ENCODE measurements at regions not wholly inside any gene's neighbourhood (a gene's known extent, or its start where the extent isn't known, plus 50 kb on each side); places are given as distances from the start of the nearest gene placed in this dataset.

GRCh38 chr7:131839967-131840690 is 283.7 kb upstream of the PODXL start:
- no peak overlapping the region for H3K4me3 ChIP-seq (ENCODE audit: low read depth in 2 of 2, low read length in 1 of 2)
- no peaks in the 10 kb centered on the region; the same call in 1 of the 2 replicates for H3K27me3 ChIP-seq (ENCODE audit: insufficient read depth)
- no peak overlapping the region for H3K4me2 ChIP-seq
- H3K27ac ChIP-seq (ENCODE audit: low read depth in 2 of 2, low read length in 1 of 2) = no peak overlapping the region
- H3K36me3 ChIP-seq (replicated peaks in 1 of 2; ENCODE audit: control insufficient read depth in 1 of 2, insufficient read depth in 2 of 2, low read length in 1 of 2) = no peaks in the 10 kb centered on the region
- no peak overlapping the region for H2AFZ ChIP-seq (ENCODE audit: low read depth)
- no peaks in the 10 kb centered on the region for H4K20me1 ChIP-seq (ENCODE audit: insufficient read depth)
- no peaks in the 10 kb centered on the region for H3K9me3 ChIP-seq
- no peaks in the 10 kb centered on the region for H3F3A ChIP-seq (replicated peaks; ENCODE audit: insufficient read depth)
- 72% methylated on average over 4 of the region's 4 CpGs for WGBS (ENCODE audit: low lambda C conversion rate)
- no peaks in the 10 kb centered on the region for H3K79me2 ChIP-seq (ENCODE audit: insufficient read depth)
- peaks cover 6% of the 10 kb centered on the region in 2 experiments; a peak in 2 of 4 replicates for H3K4me1 ChIP-seq (ENCODE audit: control insufficient read depth in 1 of 2, insufficient read depth in 2 of 2, low read depth in 1 of 2, low read length in 1 of 2)
- ChIA-PET CTCF (interaction anchor here (0.9 to 1.4 kb wide), 2 partner anchors 19 to 121 kb away, joined by 3 to 4 read pairs; no protein-coding TSS in a partner anchor), POLR2A (interaction anchor here (0.6 kb wide), 1 partner anchor 348 kb away, joined by 5 read pairs; no protein-coding TSS in a partner anchor)
- TF ChIP-seq RFX5 (IDR thresholded peaks at IDR 0.05; ENCODE audit: low read length) (peak; percentile 68), GABPA (IDR thresholded peaks at IDR 0.05; ENCODE audit: low read depth) (no peak), TAF1 (IDR thresholded peaks at IDR 0.05; ENCODE audit: borderline replicate concordance, low read depth, low read length) (no peak)
- DNase-seq = no peak
- H3K9me2 ChIP-seq = no peaks in the 10 kb centered on the region
- H3K9ac ChIP-seq = no peak overlapping the region

GRCh38 chr7:131836733-131837132 is 280.3 kb upstream of the PODXL start:
- no peaks in the 10 kb centered on the region for H3K4me1 ChIP-seq (ENCODE audit: control insufficient read depth in 1 of 2, insufficient read depth in 2 of 2, low read depth in 1 of 2, low read length in 1 of 2)
- TF ChIP-seq NRF1 (IDR thresholded peaks at IDR 0.05; ENCODE audit: low read depth, low read length) (no peak), USF1 (IDR thresholded peaks at IDR 0.05; ENCODE audit: borderline replicate concordance, low read depth) (no peak), ELF1 (IDR thresholded peaks at IDR 0.05) (no peak), FOSL2 (IDR thresholded peaks at IDR 0.05; ENCODE audit: borderline replicate concordance, low read depth) (no peak), GABPA (IDR thresholded peaks at IDR 0.05; ENCODE audit: low read depth) (no peak)
- H3K9me3 ChIP-seq = no peaks in the 10 kb centered on the region
- no peak overlapping the region for H3K4me2 ChIP-seq
- H3K9me2 ChIP-seq = no peaks in the 10 kb centered on the region
- no peaks in the 10 kb centered on the region for H3K79me2 ChIP-seq (ENCODE audit: insufficient read depth)
- no peak overlapping the region for H3K4me3 ChIP-seq (ENCODE audit: low read depth in 2 of 2, low read length in 1 of 2)
- DNase-seq = no peak
- H2AFZ ChIP-seq (ENCODE audit: low read depth) = no peak overlapping the region
- 55% methylated on average over 2 of the region's 2 CpGs for WGBS (ENCODE audit: low lambda C conversion rate)
- H3F3A ChIP-seq (replicated peaks; ENCODE audit: insufficient read depth) = no peaks in the 10 kb centered on the region
- ChIA-PET POLR2A (no interaction called here), CTCF (interaction anchor here (0.8 to 3.9 kb wide), 3 partner anchors 17 to 146 kb away, joined by 3 to 28 read pairs (median 25); no protein-coding TSS in a partner anchor)
- no peaks in the 10 kb centered on the region; the same call in 1 of the 2 replicates for H3K27me3 ChIP-seq (ENCODE audit: insufficient read depth)
- H3K27ac ChIP-seq (ENCODE audit: low read depth in 2 of 2, low read length in 1 of 2) = no peak overlapping the region
- H3K36me3 ChIP-seq (replicated peaks in 1 of 2; ENCODE audit: control insufficient read depth in 1 of 2, insufficient read depth in 2 of 2, low read length in 1 of 2) = no peaks in the 10 kb centered on the region
- no peaks in the 10 kb centered on the region for H4K20me1 ChIP-seq (ENCODE audit: insufficient read depth)
- H3K9ac ChIP-seq = no peak overlapping the region

- no peak overlapping the region for H3K4me2 ChIP-seq
- no peaks in the 10 kb centered on the region for H3K9me2 ChIP-seq
- no peaks in the 10 kb centered on the region for H3F3A ChIP-seq (replicated peaks; ENCODE audit: insufficient read depth)
- H3K9ac ChIP-seq = no peak overlapping the region
- H3K27me3 ChIP-seq (ENCODE audit: insufficient read depth) = no peaks in the 10 kb centered on the region; the same call in 1 of the 2 replicates
- H3K36me3 ChIP-seq (replicated peaks in 1 of 2; ENCODE audit: control insufficient read depth in 1 of 2, insufficient read depth in 2 of 2, low read length in 1 of 2) = no peaks in the 10 kb centered on the region
- CTCF ChIA-PET = interaction anchor here (1.0 to 3.9 kb wide), 6 partner anchors 9 to 209 kb away, joined by 3 to 28 read pairs (median 5); no protein-coding TSS in a partner anchor
- H3K9me3 ChIP-seq = no peaks in the 10 kb centered on the region
- H3K27ac ChIP-seq (ENCODE audit: low read depth in 2 of 2, low read length in 1 of 2) = no peak overlapping the region
- no peaks in the 10 kb centered on the region for H3K79me2 ChIP-seq (ENCODE audit: insufficient read depth)
- 60% methylated on average over 3 of the region's 3 CpGs for WGBS (ENCODE audit: low lambda C conversion rate)
- POLR2A ChIA-PET = interaction anchor here (0.6 kb wide), 1 partner anchor 288 kb away, joined by 4 read pairs; no protein-coding TSS in a partner anchor
- H3K4me1 ChIP-seq (ENCODE audit: control insufficient read depth in 1 of 2, insufficient read depth in 2 of 2, low read depth in 1 of 2, low read length in 1 of 2) = no peaks in the 10 kb centered on the region
- H4K20me1 ChIP-seq (ENCODE audit: insufficient read depth) = no peaks in the 10 kb centered on the region
- no peak overlapping the region for H3K4me3 ChIP-seq (ENCODE audit: low read depth in 2 of 2, low read length in 1 of 2)
- no peak overlapping the region for H2AFZ ChIP-seq (ENCODE audit: low read depth)
- DNase-seq = no peak
- TF ChIP-seq MXI1 (IDR thresholded peaks at IDR 0.05; ENCODE audit: low read depth, low read length) = no peak
- TF ChIP-seq NFIC (IDR thresholded peaks at IDR 0.05; ENCODE audit: borderline replicate concordance) = no peak
- TF ChIP-seq RFX5 (IDR thresholded peaks at IDR 0.05; ENCODE audit: low read length) = no peak
- TF ChIP-seq FOSL2 (IDR thresholded peaks at IDR 0.05; ENCODE audit: borderline replicate concordance, low read depth) = no peak
- no peak for TF ChIP-seq GABPA (IDR thresholded peaks at IDR 0.05; ENCODE audit: low read depth)
- TF ChIP-seq NRF1 (IDR thresholded peaks at IDR 0.05; ENCODE audit: low read depth, low read length) = no peak
- no peak for TF ChIP-seq FOXM1 (IDR thresholded peaks at IDR 0.05; ENCODE audit: low read depth)
- no peak for TF ChIP-seq ELF1 (IDR thresholded peaks at IDR 0.05)
- no peak for TF ChIP-seq REST (IDR thresholded peaks at IDR 0.05; ENCODE audit: low read depth, low read length)
- no peak for TF ChIP-seq POLR2AphosphoS5 (IDR thresholded peaks at IDR 0.05; ENCODE audit: low read depth, low read length)
- TF ChIP-seq FOXJ3 (CRISPR knock-in tag; IDR thresholded peaks at IDR 0.05) = no peak
- no peak for TF ChIP-seq SIN3A (IDR thresholded peaks at IDR 0.05; ENCODE audit: borderline replicate concordance, low read depth, low read length)
- TF ChIP-seq EP300 (IDR thresholded peaks at IDR 0.05; ENCODE audit: borderline replicate concordance in 1 of 2, low read depth in 1 of 2, low read length in 1 of 2) = no peak
- no peak for TF ChIP-seq TCF12 (IDR thresholded peaks at IDR 0.05)
- TF ChIP-seq CHD2 (IDR thresholded peaks at IDR 0.05; ENCODE audit: low read length, partially characterized antibody) = no peak
Measured at GRCh38 chr7:131835141-131835540, 278.7 kb upstream of the PODXL start.

Data from SK-N-SH (cell line).